Activated T-helper 1 cell treated with Interleukin-2 at 50 U/mL for 16 hours (primary cell): ENCODE measurements at regions not wholly inside any gene's neighbourhood (a gene's known extent, or its start where the extent isn't known, plus 50 kb on each side); places are given as distances from the start of the nearest gene placed in this dataset.
A peak's percentile ranks its signal among the peaks of the same experiment; 100 is the strongest.

Source experiments
- DNase-seq: peaks from one replicate; pipeline ENCODE4 v3.0.0-alpha.2; 2020; ENCODE audit warnings: low read depth

DNA sequence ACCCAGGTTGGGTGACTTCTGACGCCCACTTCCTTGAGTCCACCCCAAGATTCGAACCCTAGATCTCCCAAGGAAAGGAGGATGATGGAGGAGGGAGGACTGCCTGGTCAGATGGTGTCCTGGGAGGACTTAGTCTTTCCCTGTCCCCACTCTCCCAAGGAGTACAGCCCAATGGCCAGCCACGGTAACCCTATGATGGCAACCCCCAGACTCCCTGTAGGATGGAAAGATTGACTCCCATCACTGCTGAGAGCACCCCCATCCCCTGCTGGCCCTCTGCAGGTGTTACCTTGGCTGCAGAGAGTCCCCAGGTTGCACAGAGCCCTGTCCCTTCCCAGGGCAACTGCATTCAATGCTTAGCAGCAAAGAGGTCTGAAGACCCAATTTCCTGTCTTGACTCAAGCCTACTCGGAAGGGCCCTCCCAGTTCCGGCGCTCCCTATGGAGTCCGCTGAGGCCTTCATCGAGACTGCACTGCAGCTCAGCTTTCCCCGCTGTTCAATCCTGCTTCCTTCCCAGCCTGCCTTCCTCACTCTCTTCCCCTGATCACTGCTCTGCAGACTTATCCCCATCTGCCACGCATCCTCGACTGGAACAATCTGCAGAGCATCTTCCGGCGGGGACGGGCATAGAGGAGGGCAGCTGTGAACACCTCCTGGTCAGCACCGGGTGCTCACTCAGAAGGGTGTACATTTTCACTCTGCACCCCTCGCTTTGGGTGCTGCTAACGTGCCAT, 50.8 kb upstream of the OCM2 start:
- DNase-seq: no peak

DNA sequence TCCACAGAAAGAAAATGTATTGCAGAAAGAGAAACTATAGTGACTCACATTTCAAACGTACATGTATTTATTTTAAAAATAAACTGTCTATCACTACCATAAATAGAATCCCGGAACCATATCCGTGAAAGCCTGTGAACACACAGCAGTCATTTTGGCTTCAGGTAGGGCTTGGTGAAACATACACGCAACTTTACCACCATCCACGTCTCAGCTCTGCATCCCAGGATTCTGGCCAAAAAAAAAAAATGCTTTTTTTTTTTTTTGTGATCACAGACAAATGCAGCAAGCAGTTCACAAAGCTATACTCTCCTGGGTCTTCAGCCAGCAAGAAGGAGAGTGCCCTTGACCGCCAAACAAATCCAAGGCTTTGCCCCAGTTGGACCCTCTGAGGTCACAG, 56.8 kb upstream of the OCM2 start:
- no peak for DNase-seq

DNA sequence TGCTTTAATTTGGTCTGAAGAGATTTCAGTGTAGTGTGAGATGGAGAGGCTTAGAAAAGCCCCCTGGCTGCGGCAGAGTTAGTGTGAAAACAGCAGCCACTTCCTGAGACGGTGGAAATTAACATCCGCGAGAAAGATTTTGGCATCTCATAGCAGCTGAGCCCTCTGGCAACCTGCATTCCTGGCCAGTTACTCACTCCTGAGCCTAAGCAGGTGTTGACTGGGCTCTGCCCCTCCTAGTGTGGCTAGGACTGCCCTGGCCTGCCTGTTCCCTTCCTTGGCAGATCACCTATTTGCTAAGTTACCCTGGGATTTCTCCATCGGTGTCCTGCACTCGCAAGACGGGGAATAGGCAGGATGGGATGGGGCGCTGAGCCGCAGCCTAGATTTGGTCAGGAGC, 57.6 kb upstream of the LMTK2 start:
- no peak for DNase-seq

DNA sequence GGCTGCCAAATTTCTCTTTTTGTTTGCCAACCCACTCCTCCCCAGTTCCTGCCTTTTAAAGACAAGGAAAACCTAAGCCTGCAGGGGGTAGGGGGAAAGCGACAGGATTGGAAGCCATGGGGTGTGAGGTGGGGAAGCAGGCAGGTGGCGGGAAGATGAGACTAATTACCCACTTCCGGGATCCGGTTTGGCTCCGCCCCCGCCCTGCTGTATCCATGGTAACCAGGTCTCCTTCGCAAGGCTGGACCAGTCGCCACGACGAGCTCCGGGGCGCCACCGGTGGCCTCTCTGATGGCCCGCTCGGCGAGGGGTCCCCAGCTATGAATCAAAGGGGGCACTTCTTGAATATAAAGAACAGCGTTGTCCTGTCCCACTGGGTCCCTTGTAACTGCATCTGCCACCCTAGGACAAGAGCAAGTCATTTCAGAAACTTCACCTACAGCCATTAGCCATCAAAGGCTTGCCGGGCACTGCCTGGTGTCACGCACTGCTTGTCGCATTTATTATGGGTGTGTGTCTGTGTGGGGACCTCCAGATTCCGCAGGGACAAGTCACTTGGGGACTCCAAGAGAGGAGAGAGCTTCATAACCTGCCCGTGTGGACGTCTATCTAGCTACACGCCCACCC, 55.4 kb upstream of the LMTK2 start:
- peak; percentile 26 for DNase-seq

DNA sequence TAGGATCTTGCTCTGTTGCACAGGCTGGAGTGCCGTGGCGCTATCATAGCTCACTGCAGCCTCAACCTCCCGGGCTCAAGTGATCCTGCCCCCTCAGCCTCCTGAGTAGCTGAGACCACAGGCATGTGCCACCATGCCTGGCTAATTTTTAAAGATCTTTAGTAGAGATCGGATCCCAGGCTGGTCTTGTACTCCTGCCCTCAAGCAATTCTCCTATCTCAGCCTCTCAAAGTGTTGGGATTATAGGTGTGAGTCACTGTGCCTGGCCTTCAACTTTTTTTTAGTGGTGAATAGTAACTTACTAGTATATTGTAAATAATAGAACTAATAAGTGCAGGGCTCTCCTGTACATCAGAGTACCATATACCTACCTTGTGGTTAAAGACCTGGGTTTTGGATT, 52.1 kb upstream of the LMTK2 start:
- no peak for DNase-seq

DNA sequence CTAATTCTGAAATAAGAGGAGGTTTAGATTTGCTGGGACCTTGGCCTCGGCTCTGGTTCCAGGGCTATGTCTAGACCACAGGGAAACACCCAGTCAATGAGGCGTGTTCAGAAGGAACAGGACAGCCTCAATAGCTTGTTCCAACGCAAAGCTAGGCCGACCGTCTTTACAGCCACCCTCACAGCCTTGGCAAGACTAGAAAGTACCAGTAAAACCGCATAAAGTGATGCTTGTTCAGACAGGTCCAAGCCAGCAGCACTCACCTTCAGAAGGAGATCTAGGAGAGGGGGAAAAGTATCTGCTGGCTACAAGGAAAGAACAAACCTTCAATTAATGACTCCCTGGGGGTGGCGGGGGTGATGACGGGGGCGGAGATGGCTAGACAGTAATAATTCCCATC, 50.1 kb upstream of the LMTK2 start:
- no peak for DNase-seq
